ENCODE measurements at regions not wholly inside any gene's neighbourhood (a gene's known extent, or its start where the extent isn't known, plus 50 kb on each side); places are given as distances from the start of the nearest gene placed in this dataset.

- FAIRE-seq (no peak), DNase-seq (ENCODE audit: extremely low read depth in 1 of 4, low spot score in 3 of 4) (no peak), ATAC-seq (no peak)
- Histone ChIP-seq H3K9me1 (ENCODE audit: control insufficient read depth, insufficient read depth, low read length) (no peaks in the 10 kb centered on the region), H3K9ac (ENCODE audit: insufficient read depth in 1 of 2, low read depth in 2 of 2, low read length in 2 of 2) (no peak overlapping the region), H3K27ac (ENCODE audit: extremely low read depth, low read depth, low read length) (no peak overlapping the region), H2AFZ (ENCODE audit: low read depth, low read length) (no peak overlapping the region), H3K36me3 (ENCODE audit: control insufficient read depth, insufficient read depth, low read length) (no peaks in the 10 kb centered on the region), H4K20me1 (replicated peaks; ENCODE audit: control insufficient read depth, insufficient read depth, low read length) (no peaks in the 10 kb centered on the region), H3K27me3 (ENCODE audit: control insufficient read depth in 2 of 2, insufficient read depth in 2 of 2, low read length in 2 of 2) (no peaks in the 10 kb centered on the region), H3K4me3 (no peak overlapping the region), H3K79me2 (ENCODE audit: control insufficient read depth, insufficient read depth, low read length) (no peaks in the 10 kb centered on the region), H3K4me1 (replicated peaks in 1 of 2; ENCODE audit: control insufficient read depth in 2 of 2, insufficient read depth in 2 of 2, low read length in 2 of 2) (no peaks in the 10 kb centered on the region), H3K9me3 (replicated peaks; ENCODE audit: control insufficient read depth, insufficient read depth, low read depth, low read length) (no peaks in the 10 kb centered on the region), H3K4me2 (ENCODE audit: insufficient read depth, low read length) (no peak overlapping the region)
- POLR2A ChIA-PET, result no interaction called here
- TF ChIP-seq RAD51 (IDR thresholded peaks at IDR 0.05; ENCODE audit: borderline replicate concordance, low read depth), result no peak
- no peak for TF ChIP-seq CBX3 (IDR thresholded peaks at IDR 0.05; ENCODE audit: borderline replicate concordance in 1 of 2, low read length in 2 of 2)
- TF ChIP-seq COPS2 (conservative IDR thresholded peaks at IDR 0.05), result no peak
- no peak for TF ChIP-seq ZNF232 (CRISPR knock-in tag; IDR thresholded peaks at IDR 0.05)
- no peak for TF ChIP-seq ILF3 (IDR thresholded peaks at IDR 0.05; ENCODE audit: borderline replicate concordance)
- TF ChIP-seq REST (IDR thresholded peaks at IDR 0.05; ENCODE audit: borderline replicate concordance), result no peak
- TF ChIP-seq REST (CRISPR knock-in tag; IDR thresholded peaks at IDR 0.05; ENCODE audit: low read depth), result no peak
- no peak for TF ChIP-seq NR2C2 (CRISPR knock-in tag; IDR thresholded peaks at IDR 0.05)
- no peak for TF ChIP-seq NR2C2 (tag; IDR thresholded peaks at IDR 0.05)
- no peak for TF ChIP-seq ESRRA (IDR thresholded peaks at IDR 0.05; ENCODE audit: borderline replicate concordance, low read depth)
- no peak for TF ChIP-seq NFE2L1 (tag; IDR thresholded peaks at IDR 0.05; ENCODE audit: borderline replicate concordance, low read depth)
- TF ChIP-seq NCOA1 (IDR thresholded peaks at IDR 0.05; ENCODE audit: low read depth), result no peak
- TF ChIP-seq ZNF384 (IDR thresholded peaks at IDR 0.05; ENCODE audit: low read depth, low read length), result no peak
- no peak for TF ChIP-seq WHSC1 (IDR thresholded peaks at IDR 0.05; ENCODE audit: low read length)
- TF ChIP-seq LCOR (CRISPR knock-in tag; IDR thresholded peaks at IDR 0.05), result no peak
- no peak for TF ChIP-seq ZNF778 (CRISPR knock-in tag; IDR thresholded peaks at IDR 0.05)
- TF ChIP-seq CCNT2 (IDR thresholded peaks at IDR 0.05; ENCODE audit: borderline replicate concordance, extremely low read depth, insufficient read length, low read depth, low read length), result no peak
- no peak for TF ChIP-seq ZNF274 (IDR thresholded peaks at IDR 0.05; ENCODE audit: borderline replicate concordance, low read depth, low read length)
- in situ Hi-C loops (cut with MboI) (no loop called here), intact Hi-C loops (cut with micrococcal nuclease) (no loop called here)
- WGBS (ENCODE audit: insufficient coverage, low coverage, missing lambda C conversion rate), result 2% methylated on average over 3 of the region's 3 CpGs
- BruUV-seq (replicated peaks), result no TSS peak
- CTCF ChIA-PET (ENCODE audit: low intra/inter-chr PET ratio), result no interaction called here
These were observed 338.2 kb upstream of the PITX2 start for GRCh38 chr4:110961066-110961465.
